Skeletal muscle satellite cell (primary cell): ENCODE measurements at regions not wholly inside any gene's neighbourhood (a gene's known extent, or its start where the extent isn't known, plus 50 kb on each side); places are given as distances from the start of the nearest gene placed in this dataset.
A peak's percentile ranks its signal among the peaks of the same experiment; 100 is the strongest.

Experiments used
- H3K27me3 ChIP-seq: 2 replicates; pipeline ENCODE4 v1.7.0; 2013; ENCODE audit warnings: low read length; ENCODE audit not compliant: control insufficient read depth, insufficient read depth
- H3K36me3 ChIP-seq: 2 replicates; pipeline ENCODE4 v1.7.0; 2013; ENCODE audit warnings: mild to moderate bottlenecking, control low read depth, low read length; ENCODE audit not compliant: insufficient read depth
- H3K4me1 ChIP-seq: 2 replicates; pipeline ENCODE4 v1.7.0; 2013; ENCODE audit warnings: low read length; ENCODE audit not compliant: control insufficient read depth, insufficient read depth
- H3K4me2 ChIP-seq: 2 replicates; pipeline ENCODE4 v1.7.0; 2013; ENCODE audit warnings: mild to moderate bottlenecking, low read length
- H3K4me3 ChIP-seq: 2 replicates; pipeline ENCODE4 v1.7.0; 2013; ENCODE audit warnings: low read length
- H3K9ac ChIP-seq: 2 replicates; pipeline ENCODE4 v1.7.0; 2013; ENCODE audit warnings: mild to moderate bottlenecking, low read depth, low read length, moderate library complexity
- H3K9me3 ChIP-seq: replicated peaks from 2 replicates; pipeline ENCODE4 v1.7.0; 2013; ENCODE audit warnings: mild to moderate bottlenecking, control low read depth, low read length

GRCh38 chr2:67694445-67694844 lies 297.3 kb downstream of the ETAA1 start:
- Histone ChIP-seq H3K27me3 (no peaks in the 10 kb centered on the region), H3K9ac (no peak overlapping the region), H3K36me3 (no peaks in the 10 kb centered on the region), H3K9me3 (no peaks in the 10 kb centered on the region), H3K4me2 (no peak overlapping the region), H3K4me1 (no peaks in the 10 kb centered on the region), H3K4me3 (no peak overlapping the region)

- Histone ChIP-seq H3K9me3 (no peaks in the 10 kb centered on the region), H3K36me3 (no peaks in the 10 kb centered on the region), H3K4me2 (peak overlapping the region; percentile 30), H3K4me3 (no peak overlapping the region), H3K9ac (peak overlapping the region; percentile 39), H3K4me1 (peaks cover 12% of the 10 kb centered on the region), H3K27me3 (no peaks in the 10 kb centered on the region)
These were observed 303.9 kb downstream of the ETAA1 start for GRCh38 chr2:67701011-67701410.

- Histone ChIP-seq H3K4me2 (no peak overlapping the region), H3K9ac (no peak overlapping the region), H3K9me3 (no peaks in the 10 kb centered on the region), H3K36me3 (no peaks in the 10 kb centered on the region), H3K4me3 (no peak overlapping the region), H3K27me3 (no peaks in the 10 kb centered on the region), H3K4me1 (peaks cover 12% of the 10 kb centered on the region)
These were observed 305.2 kb downstream of the ETAA1 start for GRCh38 chr2:67702284-67702683.

- no peak overlapping the region for H3K4me2 ChIP-seq
- H3K36me3 ChIP-seq = no peaks in the 10 kb centered on the region
- peaks cover 12% of the 10 kb centered on the region for H3K4me1 ChIP-seq
- H3K4me3 ChIP-seq = no peak overlapping the region
- no peaks in the 10 kb centered on the region for H3K27me3 ChIP-seq
- H3K9me3 ChIP-seq = no peaks in the 10 kb centered on the region
- H3K9ac ChIP-seq = no peak overlapping the region
These were observed 305.8 kb downstream of the ETAA1 start for GRCh38 chr2:67702937-67703336.

GRCh38 chr2:67706082-67706481 lies 308.9 kb downstream of the ETAA1 start:
- H3K36me3 ChIP-seq = no peaks in the 10 kb centered on the region
- no peak overlapping the region for H3K4me3 ChIP-seq
- H3K4me1 ChIP-seq = peaks cover 6% of the 10 kb centered on the region
- H3K9me3 ChIP-seq = no peaks in the 10 kb centered on the region
- no peak overlapping the region for H3K4me2 ChIP-seq
- H3K9ac ChIP-seq = no peak overlapping the region
- no peaks in the 10 kb centered on the region for H3K27me3 ChIP-seq

- Histone ChIP-seq H3K4me1 (no peaks in the 10 kb centered on the region), H3K27me3 (no peaks in the 10 kb centered on the region), H3K9me3 (no peaks in the 10 kb centered on the region), H3K9ac (no peak overlapping the region), H3K4me2 (no peak overlapping the region), H3K36me3 (no peaks in the 10 kb centered on the region), H3K4me3 (no peak overlapping the region)
These were observed 310.8 kb downstream of the ETAA1 start for GRCh38 chr2:67707896-67708295.

GRCh38 chr2:67709835-67710234 lies 312.7 kb downstream of the ETAA1 start:
- H3K4me3 ChIP-seq = no peak overlapping the region
- no peaks in the 10 kb centered on the region for H3K9me3 ChIP-seq
- H3K36me3 ChIP-seq = no peaks in the 10 kb centered on the region
- no peaks in the 10 kb centered on the region for H3K4me1 ChIP-seq
- H3K27me3 ChIP-seq = no peaks in the 10 kb centered on the region
- H3K4me2 ChIP-seq = no peak overlapping the region
- H3K9ac ChIP-seq = no peak overlapping the region

- H3K4me1 ChIP-seq = peaks cover 12% of the 10 kb centered on the region
- H3K9ac ChIP-seq = no peak overlapping the region
- no peaks in the 10 kb centered on the region for H3K36me3 ChIP-seq
- H3K27me3 ChIP-seq = no peaks in the 10 kb centered on the region
- no peaks in the 10 kb centered on the region for H3K9me3 ChIP-seq
- H3K4me2 ChIP-seq = no peak overlapping the region
- no peak overlapping the region for H3K4me3 ChIP-seq
These were observed 315.4 kb downstream of the ETAA1 start for GRCh38 chr2:67712484-67712883.

GRCh38 chr2:67713376-67713775 lies 316.2 kb downstream of the ETAA1 start:
- no peak overlapping the region for H3K9ac ChIP-seq
- H3K4me3 ChIP-seq = no peak overlapping the region
- H3K36me3 ChIP-seq = no peaks in the 10 kb centered on the region
- no peaks in the 10 kb centered on the region for H3K27me3 ChIP-seq
- H3K4me2 ChIP-seq = no peak overlapping the region
- peaks cover 13% of the 10 kb centered on the region for H3K4me1 ChIP-seq
- H3K9me3 ChIP-seq = no peaks in the 10 kb centered on the region

- H3K9ac ChIP-seq = no peak overlapping the region
These were observed 319.8 kb downstream of the ETAA1 start for GRCh38 chr2:67716895-67717396.

GRCh38 chr2:67717692-67718091 lies 320.6 kb downstream of the ETAA1 start:
- no peak overlapping the region for H3K9ac ChIP-seq
- peaks cover 13% of the 10 kb centered on the region for H3K4me1 ChIP-seq
- no peaks in the 10 kb centered on the region for H3K36me3 ChIP-seq
- H3K4me3 ChIP-seq = no peak overlapping the region
- H3K4me2 ChIP-seq = no peak overlapping the region
- no peaks in the 10 kb centered on the region for H3K27me3 ChIP-seq
- H3K9me3 ChIP-seq = no peaks in the 10 kb centered on the region

More at GRCh38 chr2:67716895-67717396, 319.8 kb downstream of the ETAA1 start:
- H3K4me3 ChIP-seq = no peak overlapping the region
- peaks cover 13% of the 10 kb centered on the region for H3K4me1 ChIP-seq
- H3K36me3 ChIP-seq = no peaks in the 10 kb centered on the region
- H3K4me2 ChIP-seq = no peak overlapping the region
- no peaks in the 10 kb centered on the region for H3K9me3 ChIP-seq
- H3K27me3 ChIP-seq = no peaks in the 10 kb centered on the region

- Histone ChIP-seq H3K4me1 (peaks cover 13% of the 10 kb centered on the region), H3K4me2 (no peak overlapping the region), H3K36me3 (no peaks in the 10 kb centered on the region), H3K4me3 (no peak overlapping the region), H3K27me3 (no peaks in the 10 kb centered on the region), H3K9me3 (no peaks in the 10 kb centered on the region), H3K9ac (no peak overlapping the region)
These were observed 322.2 kb downstream of the ETAA1 start for GRCh38 chr2:67719351-67719750.
